Fibroblast of lung (primary cell): ENCODE measurements at regions not wholly inside any gene's neighbourhood (a gene's known extent, or its start where the extent isn't known, plus 50 kb on each side); places are given as distances from the start of the nearest gene placed in this dataset.

Source experiments
- DNase-seq, 2 donors: peaks; one replicate each; pipeline versions ENCODE4 v3.0.0 to v3.0.0-alpha.2; 2010; ENCODE audit warnings: low read depth in 2 of 2
- H2AFZ ChIP-seq: 2 replicates; pipeline ENCODE4 v1.5.1; 2012; ENCODE audit warnings: low read length, control low read depth, inconsistent platforms
- H3K27ac ChIP-seq: 2 replicates; pipeline ENCODE4 v1.5.1; 2011; ENCODE audit warnings: low read length, control low read depth; ENCODE audit not compliant: insufficient read depth
- H3K27me3 ChIP-seq: 2 replicates; pipeline ENCODE4 v1.5.1; 2011; ENCODE audit warnings: mild to moderate bottlenecking, low read length; ENCODE audit not compliant: control insufficient read depth, insufficient read depth
- H3K36me3 ChIP-seq: 2 replicates; pipeline ENCODE4 v1.5.1; 2011; ENCODE audit warnings: low read length; ENCODE audit not compliant: control insufficient read depth, insufficient read depth
- H3K4me1 ChIP-seq: 2 replicates; pipeline ENCODE4 v1.5.1; 2011; ENCODE audit warnings: low read length; ENCODE audit not compliant: control insufficient read depth, insufficient read depth; ENCODE audit errors: extremely low read depth
- H3K4me2 ChIP-seq: 2 replicates; pipeline ENCODE4 v1.5.1; 2011; ENCODE audit warnings: low read length, control low read depth; ENCODE audit not compliant: insufficient read depth; ENCODE audit errors: extremely low read depth
- H3K4me3 ChIP-seq, 4 experiments: fragments of 200-600 bp in 1 of 4; sonication (generic) in 1 of 4; replicated peaks in 1 of 4; 2 replicates each; pipeline ENCODE4 v1.5.1; 2011 to 2016; ENCODE audit warnings: low read length in 4 of 4, low read depth in 3 of 4, mild to moderate bottlenecking in 3 of 4, control low read depth in 2 of 4, inconsistent platforms in 1 of 4, mixed read lengths in 1 of 4; ENCODE audit not compliant: insufficient read depth in 1 of 4; ENCODE audit errors: control extremely low read depth in 1 of 4
- H3K79me2 ChIP-seq: 2 replicates; pipeline ENCODE4 v1.5.1; 2012; ENCODE audit warnings: mild to moderate bottlenecking, low read length, inconsistent platforms; ENCODE audit not compliant: control insufficient read depth, insufficient read depth
- H3K9ac ChIP-seq: 2 replicates; pipeline ENCODE4 v1.5.1; 2011; ENCODE audit warnings: mild to moderate bottlenecking, low read length, control low read depth; ENCODE audit not compliant: insufficient read depth
- H3K9me3 ChIP-seq: 2 replicates; pipeline ENCODE4 v1.5.1; 2012; ENCODE audit warnings: low read depth, low read length; ENCODE audit not compliant: control insufficient read depth, insufficient read depth
- H4K20me1 ChIP-seq: 2 replicates; pipeline ENCODE4 v1.5.1; 2011; ENCODE audit warnings: low read length; ENCODE audit not compliant: control insufficient read depth, insufficient read depth; ENCODE audit errors: extremely low read depth
- CTCF ChIP-seq, 2 donors: IDR thresholded peaks in 1 of 2; conservative IDR thresholded peaks in 1 of 2; 1 replicate in 1 of 2; 2 replicates in 1 of 2; pipeline ENCODE4 v1.5.1; 2011 to 2012; ENCODE audit warnings: low read length in 2 of 2, control low read depth in 1 of 2, inconsistent platforms in 1 of 2, low read depth in 1 of 2, mild to moderate bottlenecking in 1 of 2
- EZH2 ChIP-seq: IDR thresholded peaks from 2 replicates; pipeline ENCODE4 v1.5.1; 2012; ENCODE audit warnings: low read length, control low read depth, mild to moderate bottlenecking; ENCODE audit errors: missing control alignments

DNA sequence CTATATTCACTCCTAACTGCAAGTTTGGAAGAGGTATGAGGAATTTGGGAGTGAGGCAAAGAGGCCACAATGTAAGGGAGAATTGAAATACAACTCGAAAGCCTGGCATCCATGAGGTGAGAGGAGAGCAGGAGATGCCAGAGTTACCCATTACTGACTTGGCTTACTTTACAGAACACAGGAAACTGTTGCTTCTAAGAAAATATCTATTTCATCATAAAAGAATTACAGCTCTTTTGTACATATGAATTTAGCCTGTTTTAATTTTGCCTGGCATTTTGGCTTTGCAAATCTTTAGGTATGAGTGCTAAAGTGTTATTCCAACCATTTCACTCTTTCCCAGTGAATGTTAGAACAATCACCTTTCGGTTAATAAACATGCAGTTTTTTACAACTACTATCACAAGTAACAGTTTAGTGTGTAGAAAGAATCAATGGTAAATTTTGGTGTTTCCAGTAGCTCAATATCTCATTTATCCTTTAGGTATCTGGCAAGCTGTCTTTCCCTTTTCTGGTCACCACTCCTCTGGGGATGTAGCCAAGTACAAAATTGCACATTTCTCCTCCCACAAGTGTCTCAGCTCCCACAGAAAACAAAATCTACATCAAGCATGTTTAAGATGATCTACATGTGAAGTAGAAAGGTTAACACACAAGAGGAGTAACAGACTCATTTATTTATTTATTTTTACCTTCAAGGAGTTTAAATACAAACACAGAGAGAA is 196.6 kb upstream of the DCN start:
- no peak overlapping the region for H3K4me2 ChIP-seq
- H3K79me2 ChIP-seq = no peaks in the 10 kb centered on the region
- H3K27ac ChIP-seq = no peak overlapping the region
- no peak for TF ChIP-seq CTCF (conservative IDR thresholded peaks at IDR 0.05 in 1 of 2, IDR thresholded peaks at IDR 0.05 in 1 of 2; ENCODE audit: low read depth in 1 of 2, low read length in 2 of 2)
- TF ChIP-seq EZH2 = no peak
- no peak overlapping the region for H3K9ac ChIP-seq
- no peaks in the 10 kb centered on the region for H3K36me3 ChIP-seq
- H4K20me1 ChIP-seq = no peaks in the 10 kb centered on the region
- no peak overlapping the region for H2AFZ ChIP-seq
- no peak overlapping the region for H3K4me3 ChIP-seq
- peak in 1 of 2 donors; percentile 33 for DNase-seq
- H3K9me3 ChIP-seq = no peaks in the 10 kb centered on the region
- peaks cover 7% of the 10 kb centered on the region for H3K4me1 ChIP-seq
- H3K27me3 ChIP-seq = peaks cover 3% of the 10 kb centered on the region

DNA sequence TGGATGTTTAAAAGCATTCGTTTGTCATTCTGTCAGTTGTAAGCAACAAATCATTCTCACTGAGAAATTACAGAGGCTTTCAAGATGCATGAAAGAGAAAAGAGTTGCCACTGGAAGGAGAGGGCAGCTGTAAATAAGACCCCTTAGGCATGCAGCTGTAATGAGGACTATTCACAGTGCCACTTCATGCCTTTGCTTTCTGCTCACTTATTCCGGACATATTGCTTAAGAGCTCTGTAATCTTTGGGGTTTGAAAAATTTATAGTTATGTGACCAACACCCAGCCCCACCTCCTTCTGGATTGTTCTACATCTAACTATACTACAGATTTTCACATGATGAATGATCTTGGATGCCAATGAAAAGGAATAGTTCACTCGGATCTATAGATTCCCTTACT is 194.8 kb upstream of the DCN start:
- TF ChIP-seq EZH2 (no peak), CTCF (conservative IDR thresholded peaks at IDR 0.05 in 1 of 2, IDR thresholded peaks at IDR 0.05 in 1 of 2; ENCODE audit: low read depth in 1 of 2, low read length in 2 of 2) (no peak)
- Histone ChIP-seq H3K9ac (no peak overlapping the region), H4K20me1 (no peaks in the 10 kb centered on the region), H3K27ac (no peak overlapping the region), H3K4me1 (peaks cover 7% of the 10 kb centered on the region), H2AFZ (no peak overlapping the region), H3K36me3 (no peaks in the 10 kb centered on the region), H3K4me2 (no peak overlapping the region), H3K4me3 (no peak overlapping the region), H3K9me3 (no peaks in the 10 kb centered on the region), H3K79me2 (no peaks in the 10 kb centered on the region), H3K27me3 (peaks cover 3% of the 10 kb centered on the region)
- peak in 1 of 2 donors; percentile 28 for DNase-seq

- Histone ChIP-seq H3K4me3 (no peak overlapping the region), H3K4me2 (no peak overlapping the region), H3K9ac (no peak overlapping the region), H3K27me3 (peaks cover 3% of the 10 kb centered on the region), H3K4me1 (no peaks in the 10 kb centered on the region), H3K27ac (no peak overlapping the region), H4K20me1 (no peaks in the 10 kb centered on the region), H3K36me3 (no peaks in the 10 kb centered on the region), H2AFZ (no peak overlapping the region), H3K79me2 (no peaks in the 10 kb centered on the region), H3K9me3 (no peaks in the 10 kb centered on the region)
- TF ChIP-seq EZH2 = no peak
- TF ChIP-seq CTCF (conservative IDR thresholded peaks at IDR 0.05 in 1 of 2, IDR thresholded peaks at IDR 0.05 in 1 of 2; ENCODE audit: low read depth in 1 of 2, low read length in 2 of 2) = no peak
- DNase-seq = no peak
Observed at GRCh38 chr12:91373086-91373485, 190.5 kb upstream of the DCN start.
